T-helper 1 cell treated with Interleukin-12 subunit alpha and Interleukin-12 subunit beta and Interleukin-4 antibody, amounts not matched to agents 30 μg/mL and 1 μg/mL, for 36 hours (primary cell): ENCODE measurements at regions not wholly inside any gene's neighbourhood (a gene's known extent, or its start where the extent isn't known, plus 50 kb on each side); places are given as distances from the start of the nearest gene placed in this dataset.
"Not testable (repeated sequence)": the region's sequence is repeated elsewhere in the genome, so short reads cannot be mapped to it uniquely, and the experiment has no call there.

Experiments
- H3K27ac Mint-ChIP-seq: one replicate; pipeline ENCODE4 v1.8.0; 2021; ENCODE audit warnings: mild to moderate bottlenecking, mixed read lengths
- H3K27me3 Mint-ChIP-seq: one replicate; pipeline ENCODE4 v1.8.0; 2021; ENCODE audit warnings: low read depth, mixed read lengths
- H3K36me3 Mint-ChIP-seq: one replicate; pipeline ENCODE4 v1.8.0; 2021; ENCODE audit warnings: low read depth, mixed read lengths
- H3K4me1 Mint-ChIP-seq: one replicate; pipeline ENCODE4 v1.8.0; 2021; ENCODE audit warnings: low read depth, mixed read lengths
- H3K4me3 Mint-ChIP-seq: one replicate; pipeline ENCODE4 v1.8.0; 2021; ENCODE audit warnings: mild to moderate bottlenecking, moderate library complexity, mixed read lengths
- H3K9me3 Mint-ChIP-seq: one replicate; pipeline ENCODE4 v1.8.0; 2021; ENCODE audit warnings: mixed read lengths

GRCh38 chr15:45794712-45795439 is 160.0 kb downstream of the SQOR start:
- Mint-ChIP-seq H3K27ac (no peak overlapping the region), H3K36me3 (no peaks in the 10 kb centered on the region), H3K4me1 (no peaks in the 10 kb centered on the region), H3K9me3 (no peaks in the 10 kb centered on the region), H3K27me3 (peaks cover 5% of the 10 kb centered on the region), H3K4me3 (no peak overlapping the region)

DNA sequence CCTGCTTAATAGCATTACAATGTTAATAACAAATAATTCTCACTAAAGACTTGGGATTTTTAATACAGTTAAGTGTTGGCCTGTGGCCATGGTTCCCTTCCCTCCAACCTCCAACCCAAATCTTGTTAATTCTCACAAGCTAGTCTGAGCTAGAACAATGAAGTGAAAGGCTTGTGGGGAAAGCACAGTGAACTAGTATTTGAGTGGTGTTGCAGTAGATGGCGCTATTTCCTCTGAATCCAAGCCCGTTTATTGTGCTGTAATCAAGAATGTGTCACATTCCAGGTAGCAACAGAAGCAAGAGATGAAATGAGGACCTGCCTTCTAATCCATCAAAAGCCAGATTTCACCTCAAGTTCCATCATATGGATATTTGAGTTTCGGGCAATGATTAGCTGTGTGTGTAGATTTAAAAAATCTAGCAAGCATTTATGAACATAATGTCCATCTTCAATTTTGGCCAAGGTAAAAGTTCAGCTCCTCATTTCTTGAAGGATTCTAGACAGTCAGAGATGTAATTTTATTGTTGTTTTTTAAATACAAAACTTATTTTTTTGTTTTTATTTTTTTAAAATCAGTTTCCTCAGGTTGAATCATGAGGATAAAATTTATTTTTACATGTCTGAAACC is 160.7 kb downstream of the SQOR start:
- Mint-ChIP-seq H3K27ac (no peak overlapping the region), H3K9me3 (no peaks in the 10 kb centered on the region), H3K4me3 (no peak overlapping the region), H3K4me1 (no peaks in the 10 kb centered on the region), H3K36me3 (no peaks in the 10 kb centered on the region), H3K27me3 (peaks cover 5% of the 10 kb centered on the region)

- H3K36me3 Mint-ChIP-seq = no peaks in the 10 kb centered on the region
- no peaks in the 10 kb centered on the region for H3K9me3 Mint-ChIP-seq
- H3K4me3 Mint-ChIP-seq = no peak overlapping the region
- H3K4me1 Mint-ChIP-seq = no peaks in the 10 kb centered on the region
- H3K27ac Mint-ChIP-seq = no peak overlapping the region
- H3K27me3 Mint-ChIP-seq = peaks cover 5% of the 10 kb centered on the region
Measured at GRCh38 chr15:45796433-45796832, 161.6 kb downstream of the SQOR start.

GRCh38 chr15:45799508-45799907 is 164.7 kb downstream of the SQOR start:
- Mint-ChIP-seq H3K9me3 (no peaks in the 10 kb centered on the region), H3K36me3 (no peaks in the 10 kb centered on the region), H3K4me3 (no peak overlapping the region), H3K27ac (no peak overlapping the region), H3K27me3 (no peaks in the 10 kb centered on the region), H3K4me1 (no peaks in the 10 kb centered on the region)

- Mint-ChIP-seq H3K4me3 (no peak overlapping the region), H3K27ac (no peak overlapping the region), H3K4me1 (no peaks in the 10 kb centered on the region), H3K9me3 (no peaks in the 10 kb centered on the region), H3K36me3 (no peaks in the 10 kb centered on the region), H3K27me3 (no peaks in the 10 kb centered on the region)
Measured at GRCh38 chr15:45801543-45801942, 166.7 kb downstream of the SQOR start.

DNA sequence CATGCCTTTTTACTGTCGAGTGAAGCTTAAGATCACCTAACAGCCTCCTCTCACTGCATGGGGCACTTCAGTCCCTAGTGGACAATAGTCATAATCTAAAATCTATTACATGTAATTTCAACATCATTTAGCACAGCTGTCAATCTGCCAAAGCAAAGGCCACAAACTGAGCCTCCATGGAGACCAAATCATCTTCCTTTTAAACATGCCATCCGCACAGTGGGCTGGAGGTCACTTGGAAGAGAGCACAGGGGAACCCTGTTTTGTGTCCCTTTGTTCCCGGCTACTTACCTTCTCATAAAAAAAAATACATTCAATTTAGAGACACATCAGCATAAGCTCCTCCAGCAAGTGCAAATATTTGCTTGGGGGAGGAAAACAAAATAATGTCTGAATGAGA is 167.3 kb downstream of the SQOR start:
- Mint-ChIP-seq H3K36me3 (no peaks in the 10 kb centered on the region), H3K4me3 (no peak overlapping the region), H3K4me1 (no peaks in the 10 kb centered on the region)

DNA sequence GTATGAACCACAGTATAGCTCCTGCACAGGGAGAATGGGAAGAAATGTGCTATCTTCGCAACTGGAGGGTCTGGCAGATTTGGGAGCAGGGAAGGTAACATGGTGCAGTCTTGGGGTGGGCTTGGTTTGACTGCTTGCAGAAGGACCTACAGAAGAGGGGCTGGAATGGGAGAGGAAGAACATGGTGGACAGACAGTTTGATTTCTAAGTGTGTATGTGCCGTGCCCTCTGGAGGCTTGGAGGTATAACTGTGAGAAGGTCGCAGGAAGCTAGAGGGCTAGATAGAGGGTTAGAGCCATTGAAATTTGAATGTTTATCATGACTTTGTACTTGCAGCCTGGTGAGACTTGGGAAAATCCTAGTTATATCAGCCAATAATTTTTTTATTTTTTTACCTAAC is 169.2 kb downstream of the SQOR start:
- H3K4me3 Mint-ChIP-seq = no peak overlapping the region
- H3K9me3 Mint-ChIP-seq = no peaks in the 10 kb centered on the region
- H3K4me1 Mint-ChIP-seq = no peaks in the 10 kb centered on the region
- no peaks in the 10 kb centered on the region for H3K36me3 Mint-ChIP-seq
- no peaks in the 10 kb centered on the region for H3K27me3 Mint-ChIP-seq
- no peak overlapping the region for H3K27ac Mint-ChIP-seq

More for the DNA sequence above, 167.3 kb downstream of the SQOR start:
- H3K9me3 Mint-ChIP-seq = no peaks in the 10 kb centered on the region
- no peak overlapping the region for H3K27ac Mint-ChIP-seq
- H3K27me3 Mint-ChIP-seq = no peaks in the 10 kb centered on the region

- H3K9me3 Mint-ChIP-seq = no peaks in the 10 kb centered on the region
- H3K4me1 Mint-ChIP-seq = no peaks in the 10 kb centered on the region
- H3K27me3 Mint-ChIP-seq = no peaks in the 10 kb centered on the region
- no peak overlapping the region for H3K27ac Mint-ChIP-seq
- H3K4me3 Mint-ChIP-seq = no peak overlapping the region
- no peaks in the 10 kb centered on the region for H3K36me3 Mint-ChIP-seq
Measured at GRCh38 chr15:45810201-45810600, 175.4 kb downstream of the SQOR start.

DNA sequence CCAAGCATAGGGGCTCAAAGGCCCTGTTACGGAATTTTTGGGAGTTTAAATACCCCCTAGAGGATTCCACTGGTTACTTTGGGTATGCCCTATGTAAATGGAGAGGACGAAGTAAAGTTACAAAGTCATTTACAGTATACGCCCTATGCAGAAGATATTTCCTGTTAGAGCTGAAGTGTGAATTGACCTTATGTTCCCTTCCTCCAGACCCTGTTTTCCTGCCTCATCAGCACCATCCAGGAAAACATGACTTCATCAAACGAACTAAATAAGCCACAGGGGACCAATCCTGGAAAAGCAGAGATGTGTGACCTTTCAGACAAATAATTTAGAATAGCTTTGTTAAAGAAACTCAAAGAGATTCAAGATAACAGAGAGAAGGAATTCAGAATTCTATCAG is 177.4 kb downstream of the SQOR start:
- H3K4me3 Mint-ChIP-seq = no peak overlapping the region
- no peaks in the 10 kb centered on the region for H3K36me3 Mint-ChIP-seq
- H3K27me3 Mint-ChIP-seq = no peaks in the 10 kb centered on the region
- H3K27ac Mint-ChIP-seq = no peak overlapping the region
- H3K9me3 Mint-ChIP-seq = no peaks in the 10 kb centered on the region
- no peaks in the 10 kb centered on the region for H3K4me1 Mint-ChIP-seq

- not testable (repeated sequence) for H3K9me3 Mint-ChIP-seq, H3K4me1 Mint-ChIP-seq, H3K36me3 Mint-ChIP-seq, H3K27me3 Mint-ChIP-seq, H3K4me3 Mint-ChIP-seq, H3K27ac Mint-ChIP-seq
Measured at GRCh38 chr15:45817578-45817977, 182.7 kb downstream of the SQOR start.

DNA sequence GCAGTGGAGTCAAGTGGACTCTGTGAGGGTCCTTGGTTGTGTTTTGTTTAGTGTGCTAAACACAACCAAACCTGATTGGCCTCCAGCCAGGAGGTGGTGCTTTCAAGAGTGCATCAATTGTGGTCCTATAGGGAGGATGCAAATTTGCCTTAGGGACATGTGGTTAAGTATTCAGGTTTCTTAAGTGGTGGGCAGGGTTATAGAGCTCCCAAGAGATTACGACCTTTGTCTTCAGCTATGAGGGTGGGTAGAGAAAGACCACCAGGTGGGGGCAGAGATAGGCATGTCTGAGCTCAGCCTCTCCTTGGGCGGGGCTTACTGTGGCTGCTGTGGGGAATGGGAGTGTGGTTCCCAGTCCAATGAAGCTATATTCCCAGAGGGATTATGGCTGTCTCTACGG is 186.6 kb downstream of the SQOR start:
- H3K27ac Mint-ChIP-seq = no peak overlapping the region
- H3K27me3 Mint-ChIP-seq = no peaks in the 10 kb centered on the region
- H3K4me1 Mint-ChIP-seq = no peaks in the 10 kb centered on the region
- H3K4me3 Mint-ChIP-seq = no peak overlapping the region
- peaks cover 5% of the 10 kb centered on the region for H3K9me3 Mint-ChIP-seq
- H3K36me3 Mint-ChIP-seq = no peaks in the 10 kb centered on the region

DNA sequence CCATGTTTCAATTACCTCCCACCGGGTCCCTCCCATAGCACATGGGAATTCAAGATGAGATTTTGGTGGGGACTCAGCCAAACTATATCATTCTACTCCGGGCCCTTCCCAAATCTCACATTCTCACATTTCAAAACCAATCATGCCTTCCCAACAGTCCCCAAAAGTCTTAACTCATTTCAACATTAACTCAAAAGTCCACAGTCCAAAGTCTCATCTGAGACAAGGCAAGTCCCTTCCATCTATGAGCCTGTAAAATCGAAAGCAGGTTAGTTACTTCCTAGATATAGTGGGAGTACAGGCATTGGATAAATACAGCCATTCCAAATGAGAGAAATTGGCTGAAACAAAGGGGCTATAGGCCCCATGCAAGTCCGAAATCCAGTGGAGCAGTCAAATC is 188.1 kb downstream of the SQOR start:
- not testable (repeated sequence) for H3K9me3 Mint-ChIP-seq, H3K4me3 Mint-ChIP-seq, H3K4me1 Mint-ChIP-seq, H3K36me3 Mint-ChIP-seq, H3K27ac Mint-ChIP-seq, H3K27me3 Mint-ChIP-seq

GRCh38 chr15:45827275-45827674 is 192.4 kb downstream of the SQOR start:
- H3K9me3 Mint-ChIP-seq = no peaks in the 10 kb centered on the region
- H3K4me3 Mint-ChIP-seq = no peak overlapping the region
- H3K27me3 Mint-ChIP-seq = no peaks in the 10 kb centered on the region
- no peaks in the 10 kb centered on the region for H3K4me1 Mint-ChIP-seq
- no peak overlapping the region for H3K27ac Mint-ChIP-seq
- H3K36me3 Mint-ChIP-seq = no peaks in the 10 kb centered on the region

- Mint-ChIP-seq H3K4me3 (no peak overlapping the region), H3K27me3 (no peaks in the 10 kb centered on the region), H3K9me3 (no peaks in the 10 kb centered on the region), H3K27ac (no peak overlapping the region), H3K36me3 (no peaks in the 10 kb centered on the region), H3K4me1 (no peaks in the 10 kb centered on the region)
Measured at GRCh38 chr15:45827766-45828165, 192.9 kb downstream of the SQOR start.

DNA sequence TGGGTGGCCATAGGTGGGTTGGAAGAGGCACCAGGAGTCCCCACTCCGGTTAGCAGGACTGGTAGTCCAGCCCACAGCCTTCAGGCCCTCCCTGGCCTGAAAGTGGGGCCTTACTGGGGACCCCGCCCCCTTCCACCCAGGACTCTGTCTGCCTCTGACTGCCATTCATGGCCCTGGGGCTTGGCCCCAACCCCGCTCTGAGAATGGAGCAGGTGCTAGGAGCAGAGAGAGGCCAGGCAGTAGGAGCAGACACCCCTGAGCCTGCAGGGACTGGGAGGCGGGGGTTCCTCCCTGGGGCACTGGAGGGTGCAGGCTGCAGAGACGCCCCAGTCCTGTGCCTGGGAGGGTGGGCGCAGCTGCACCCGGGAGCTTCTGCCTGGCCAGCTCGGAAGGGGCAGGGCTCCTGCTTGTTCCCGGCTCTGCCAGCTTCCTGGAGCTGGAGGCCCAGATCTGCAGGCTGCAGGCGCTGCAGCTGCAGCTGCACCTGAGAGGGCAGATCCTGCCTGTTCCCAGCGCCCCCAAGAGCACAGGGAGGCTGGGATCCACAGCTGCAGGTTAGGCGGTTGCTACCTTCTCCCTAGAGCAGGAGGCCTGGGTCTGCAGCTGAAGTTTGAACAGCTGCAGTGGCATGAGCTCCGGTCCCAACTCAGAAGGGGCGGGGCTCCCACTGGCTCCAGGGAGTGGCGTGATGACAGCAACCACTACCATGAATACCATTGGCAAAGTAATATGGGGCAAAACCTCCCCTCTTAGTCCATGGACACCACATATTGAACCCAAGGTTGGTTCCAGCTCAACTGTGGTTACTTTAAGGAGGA is 194.7 kb downstream of the SQOR start:
- H3K36me3 Mint-ChIP-seq = no peaks in the 10 kb centered on the region
- H3K27me3 Mint-ChIP-seq = no peaks in the 10 kb centered on the region
- no peak overlapping the region for H3K27ac Mint-ChIP-seq
- no peaks in the 10 kb centered on the region for H3K4me1 Mint-ChIP-seq
- no peak overlapping the region for H3K4me3 Mint-ChIP-seq
- H3K9me3 Mint-ChIP-seq = no peaks in the 10 kb centered on the region
